Activated T-helper 17 cell treated with anti-CD3 and anti-CD28 coated beads, Interleukin-2, amount 50 U/mL, for 72 hours (primary cell): ENCODE measurements at regions not wholly inside any gene's neighbourhood (a gene's known extent, or its start where the extent isn't known, plus 50 kb on each side); places are given as distances from the start of the nearest gene placed in this dataset.
"Not testable (repeated sequence)": the region's sequence is repeated elsewhere in the genome, so short reads cannot be mapped to it uniquely, and the experiment has no call there.

Experiments used
- ATAC-seq: fragments of 150-1000 bp; cut with Tn5 transposase; replicated peaks from 2 replicates; pipeline ENCODE4 v1.10.0; 2021; ENCODE audit warnings: mild to moderate bottlenecking, moderate library complexity
- H3K27ac Mint-ChIP-seq: one replicate; pipeline ENCODE4 v1.8.0; 2022; ENCODE audit warnings: mixed read lengths
- H3K27me3 Mint-ChIP-seq: one replicate; pipeline ENCODE4 v1.8.0; 2022; ENCODE audit warnings: mixed read lengths
- H3K36me3 Mint-ChIP-seq: one replicate; pipeline ENCODE4 v1.8.0; 2022; ENCODE audit warnings: low read depth, mild to moderate bottlenecking, mixed read lengths
- H3K4me1 Mint-ChIP-seq: one replicate; pipeline ENCODE4 v1.8.0; 2022; ENCODE audit warnings: mixed read lengths
- H3K4me3 Mint-ChIP-seq: one replicate; pipeline ENCODE4 v1.8.0; 2022; ENCODE audit warnings: mild to moderate bottlenecking, mixed read lengths
- H3K9me3 Mint-ChIP-seq: one replicate; pipeline ENCODE4 v1.8.0; 2022; ENCODE audit warnings: mixed read lengths

DNA sequence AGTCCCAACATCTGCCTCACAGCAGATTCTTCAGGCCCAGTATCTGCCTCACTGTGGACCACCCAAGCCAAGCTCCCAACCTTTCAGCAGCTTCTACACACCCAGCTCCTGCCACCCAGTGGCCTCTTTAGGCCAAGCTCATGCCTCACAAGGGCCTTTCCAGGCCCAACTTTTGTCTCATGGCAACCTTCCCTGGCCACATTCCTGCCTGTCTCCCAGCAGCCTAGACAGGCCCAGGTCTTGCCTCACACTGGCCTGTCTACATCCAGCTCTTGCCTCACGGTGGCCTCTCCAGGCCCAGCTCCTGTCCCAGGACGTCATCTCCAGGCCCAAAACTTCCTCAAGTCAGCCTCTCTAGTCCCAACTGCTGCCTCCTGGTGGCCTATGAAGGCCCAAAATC, 65.0 kb downstream of the CCDC201 start:
- H3K9me3 Mint-ChIP-seq, ATAC-seq, H3K27me3 Mint-ChIP-seq, H3K4me1 Mint-ChIP-seq, H3K36me3 Mint-ChIP-seq, H3K4me3 Mint-ChIP-seq: not testable (repeated sequence)
- peak overlapping the region; percentile 50 for H3K27ac Mint-ChIP-seq

DNA sequence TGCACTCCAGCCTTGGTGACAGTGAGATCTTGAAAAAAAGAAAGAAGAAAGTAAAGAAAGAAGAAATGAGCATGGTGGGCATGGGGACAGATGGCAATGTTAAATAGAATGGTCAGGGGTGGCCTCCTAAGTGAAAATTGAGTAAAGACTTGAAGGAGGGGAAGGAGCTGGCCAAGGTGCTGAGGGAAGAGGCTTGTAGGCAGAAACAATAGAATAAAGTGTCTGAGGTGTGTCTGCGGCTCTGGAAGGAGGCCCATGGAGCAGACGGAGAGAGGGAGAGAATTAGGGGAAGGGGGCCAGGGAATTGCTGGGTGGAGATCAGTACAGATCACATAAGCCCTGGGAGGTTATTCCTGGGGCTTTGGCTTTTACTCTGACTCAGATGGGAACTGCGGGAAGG, 70.7 kb downstream of the CCDC201 start:
- H3K27ac Mint-ChIP-seq, H3K36me3 Mint-ChIP-seq, H3K9me3 Mint-ChIP-seq, ATAC-seq, H3K27me3 Mint-ChIP-seq, H3K4me3 Mint-ChIP-seq, H3K4me1 Mint-ChIP-seq: not testable (repeated sequence)

DNA sequence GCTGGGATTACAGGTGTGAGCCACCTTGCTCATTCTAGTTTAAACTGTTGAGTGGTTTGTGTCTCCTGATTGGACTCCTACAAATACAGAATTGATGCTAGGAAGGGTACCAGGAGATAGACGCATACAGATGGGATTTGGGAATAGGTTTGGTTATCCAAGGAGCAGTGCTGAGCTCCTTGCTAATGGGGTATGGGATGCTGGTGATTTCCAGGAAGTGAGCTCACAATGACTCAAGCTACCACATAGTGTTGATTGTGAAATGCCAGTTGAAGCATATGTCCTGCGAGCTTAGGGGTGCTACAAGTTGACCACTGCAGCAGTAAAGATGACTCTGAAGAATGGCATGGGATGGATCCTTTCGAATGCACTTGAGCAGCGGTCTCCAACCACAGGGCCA, 75.6 kb downstream of the CCDC201 start:
- not testable (repeated sequence) for ATAC-seq, H3K9me3 Mint-ChIP-seq, H3K27ac Mint-ChIP-seq, H3K4me3 Mint-ChIP-seq, H3K4me1 Mint-ChIP-seq, H3K36me3 Mint-ChIP-seq, H3K27me3 Mint-ChIP-seq

DNA sequence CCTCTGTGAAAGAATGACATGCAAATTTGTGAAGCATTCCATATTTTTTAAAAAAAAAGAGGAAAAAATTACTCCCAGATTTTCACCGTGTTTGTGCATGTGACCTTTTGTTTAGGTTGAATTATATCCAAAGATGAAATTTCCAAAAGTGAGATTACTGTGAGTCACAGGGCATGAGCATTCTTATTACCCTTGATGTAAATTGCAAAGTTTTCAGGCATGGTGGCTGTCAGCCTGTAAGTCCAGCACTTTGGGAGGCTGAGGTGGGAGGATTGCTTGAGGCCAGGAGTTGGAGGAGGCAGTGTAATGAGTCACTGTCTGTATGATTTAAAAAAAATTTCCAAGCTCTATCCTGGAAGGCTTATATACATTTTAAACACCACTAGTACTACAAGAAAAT, 83.2 kb downstream of the CCDC201 start:
- not testable (repeated sequence) for H3K27me3 Mint-ChIP-seq, H3K9me3 Mint-ChIP-seq, H3K4me1 Mint-ChIP-seq, H3K4me3 Mint-ChIP-seq, H3K27ac Mint-ChIP-seq, H3K36me3 Mint-ChIP-seq, ATAC-seq

DNA sequence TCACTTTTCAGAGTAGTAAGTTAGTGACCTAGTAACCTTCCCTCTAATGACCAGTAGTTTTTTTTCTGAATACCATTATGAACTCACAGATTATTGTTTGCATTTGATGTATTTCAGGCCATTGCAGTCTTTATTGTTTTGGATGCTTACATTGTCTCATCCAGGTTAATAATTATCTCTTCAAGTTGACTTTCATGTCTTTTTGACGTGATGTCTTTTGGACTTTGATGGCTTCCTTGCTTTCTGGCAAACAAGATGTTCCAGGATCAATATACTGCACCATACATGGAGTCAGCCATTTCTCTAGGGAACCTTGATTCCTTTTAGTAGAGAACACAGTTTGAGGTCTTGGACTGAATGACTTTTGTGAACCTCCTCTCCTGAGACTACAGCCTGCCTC, 87.2 kb downstream of the CCDC201 start:
- not testable (repeated sequence) for ATAC-seq

DNA sequence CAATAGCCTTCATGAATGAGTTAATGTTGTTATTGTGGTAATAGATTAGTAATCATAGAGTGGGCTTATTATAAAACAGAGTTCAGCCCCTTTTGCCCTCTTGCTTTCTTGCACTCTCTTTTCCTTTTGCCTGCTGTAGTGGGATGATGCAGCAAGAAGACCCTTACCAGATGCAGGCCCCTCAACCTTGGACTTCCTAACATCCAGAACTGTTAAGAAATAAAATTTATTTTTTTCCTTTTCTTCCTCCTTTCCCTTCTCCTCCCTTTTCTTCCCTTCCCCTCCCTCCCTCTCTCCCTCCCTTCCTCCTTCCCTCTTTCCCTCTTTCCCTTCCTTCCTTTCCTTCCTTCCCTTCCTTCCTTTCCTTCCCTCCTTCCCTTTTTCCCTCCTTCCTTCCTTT, 88.1 kb downstream of the CCDC201 start:
- H3K9me3 Mint-ChIP-seq, H3K4me1 Mint-ChIP-seq, H3K27ac Mint-ChIP-seq, H3K4me3 Mint-ChIP-seq, H3K36me3 Mint-ChIP-seq, ATAC-seq, H3K27me3 Mint-ChIP-seq: not testable (repeated sequence)

More for the DNA sequence above, 87.2 kb downstream of the CCDC201 start:
- H3K9me3 Mint-ChIP-seq, H3K36me3 Mint-ChIP-seq, H3K4me3 Mint-ChIP-seq, H3K4me1 Mint-ChIP-seq, H3K27me3 Mint-ChIP-seq, H3K27ac Mint-ChIP-seq: not testable (repeated sequence)
